Panc1 (cell line): ENCODE measurements at regions not wholly inside any gene's neighbourhood (a gene's known extent, or its start where the extent isn't known, plus 50 kb on each side); places are given as distances from the start of the nearest gene placed in this dataset.

Experiments
- CTCF ChIP-seq: fragments of 450-650 bp; IDR thresholded peaks from 2 replicates; pipeline ENCODE4 v1.5.1; 2017; ENCODE audit warnings: mild to moderate bottlenecking
- POLR2AphosphoS5 ChIP-seq: IDR thresholded peaks from 2 replicates; pipeline ENCODE4 v1.6.1; 2012; ENCODE audit warnings: mild to moderate bottlenecking, low read depth, low read length, moderate library complexity
- REST ChIP-seq, 2 experiments: IDR thresholded peaks; 2 replicates each; pipeline ENCODE4 v1.6.1; 2011 to 2012; ENCODE audit warnings: low read depth in 2 of 2, control low read depth in 1 of 2, low read length in 1 of 2, mild to moderate bottlenecking in 1 of 2, moderate library complexity in 1 of 2; ENCODE audit not compliant: insufficient read depth in 1 of 2

GRCh38 chr12:28787151-28787550 is 361.9 kb upstream of the FAR2 start:
- TF ChIP-seq CTCF (no peak), POLR2AphosphoS5 (no peak), REST (IDR thresholded peaks at IDR 0.05; ENCODE audit: insufficient read depth in 1 of 2, low read depth in 2 of 2, low read length in 1 of 2) (no peak)
